MM.1S (cell line): ENCODE measurements at regions not wholly inside any gene's neighbourhood (a gene's known extent, or its start where the extent isn't known, plus 50 kb on each side); places are given as distances from the start of the nearest gene placed in this dataset.

Experiments
- DNase-seq: peaks from one replicate; pipeline ENCODE4 v3.0.0-alpha.2; 2015
- H2AFZ ChIP-seq: fragments of 300-600 bp; sonication (generic); 2 replicates; pipeline ENCODE4 v1.6.0; 2016; ENCODE audit warnings: antibody characterized with exemption, low read length
- H3F3A ChIP-seq: fragments of 300-600 bp; sonication (generic); 2 replicates; pipeline ENCODE4 v1.6.1; 2016; ENCODE audit warnings: mild to moderate bottlenecking, antibody characterized with exemption, low read length, moderate library complexity, mixed read lengths; ENCODE audit not compliant: insufficient read depth
- H3K27ac ChIP-seq: fragments of 300-600 bp; sonication (generic); 2 replicates; pipeline ENCODE4 v1.5.1; 2016; ENCODE audit warnings: mild to moderate bottlenecking, low read length
- H3K27me3 ChIP-seq: fragments of 300-600 bp; sonication (generic); replicated peaks from 2 replicates; pipeline ENCODE4 v1.6.0; 2016; ENCODE audit warnings: low read length; ENCODE audit not compliant: insufficient read depth
- H3K36me3 ChIP-seq: fragments of 300-600 bp; sonication (generic); replicated peaks from 2 replicates; pipeline ENCODE4 v1.6.1; 2016; ENCODE audit warnings: mild to moderate bottlenecking, low read length, mixed read lengths; ENCODE audit not compliant: insufficient read depth
- H3K4me1 ChIP-seq: fragments of 300-600 bp; sonication (generic); 2 replicates; pipeline ENCODE4 v1.6.1; 2016; ENCODE audit warnings: low read length, mixed read lengths
- H3K4me2 ChIP-seq: fragments of 300-600 bp; sonication (generic); 2 replicates; pipeline ENCODE4 v1.6.0; 2016; ENCODE audit warnings: low read depth, low read length
- H3K4me3 ChIP-seq: fragments of 300-600 bp; sonication (generic); 2 replicates; pipeline ENCODE4 v1.5.1; 2016; ENCODE audit warnings: low read length, mixed read lengths
- H3K79me2 ChIP-seq: fragments of 300-600 bp; sonication (generic); 2 replicates; pipeline ENCODE4 v1.6.1; 2016; ENCODE audit warnings: mixed run types, low read length, mixed read lengths
- H3K9ac ChIP-seq: fragments of 300-600 bp; sonication (generic); 2 replicates; pipeline ENCODE4 v1.6.1; 2016; ENCODE audit warnings: low read length, mixed read lengths
- H3K9me2 ChIP-seq: fragments of 300-600 bp; sonication (generic); replicated peaks from 2 replicates; pipeline ENCODE4 v1.6.1; 2016; ENCODE audit warnings: mild to moderate bottlenecking, low read length, mixed read lengths; ENCODE audit not compliant: insufficient read depth
- H3K9me3 ChIP-seq: fragments of 300-600 bp; sonication (generic); replicated peaks from 2 replicates; pipeline ENCODE4 v1.6.1; 2016; ENCODE audit warnings: mild to moderate bottlenecking, low read length, mixed read lengths; ENCODE audit not compliant: insufficient read depth
- H4K20me1 ChIP-seq: fragments of 300-600 bp; sonication (generic); 2 replicates; pipeline ENCODE4 v1.6.1; 2016; ENCODE audit warnings: mild to moderate bottlenecking, low read length, moderate library complexity, mixed read lengths; ENCODE audit not compliant: insufficient read depth
- CTCF ChIP-seq: fragments of 300-600 bp; sonication (generic); IDR thresholded peaks from 2 replicates; pipeline ENCODE4 v1.5.1; 2016; ENCODE audit warnings: antibody characterized with exemption, low read length, mixed read lengths
- EZH2 ChIP-seq: fragments of 300-600 bp; sonication (generic); optimal IDR thresholded peaks from 2 replicates; pipeline ENCODE3; 2017; ENCODE audit warnings: low read depth, mild to moderate bottlenecking, antibody characterized with exemption, low read length, mixed read lengths
- EZH2phosphoT487 ChIP-seq: fragments of 300-600 bp; sonication (generic); IDR thresholded peaks from 2 replicates; pipeline ENCODE4 v1.6.1; 2018; ENCODE audit warnings: antibody characterized with exemption, low read length

- DNase-seq, result no peak
- H2AFZ ChIP-seq, result no peak overlapping the region
- H3K9me2 ChIP-seq, result no peaks in the 10 kb centered on the region
- no peaks in the 10 kb centered on the region for H3K4me1 ChIP-seq
- H4K20me1 ChIP-seq, result no peaks in the 10 kb centered on the region
- H3K9ac ChIP-seq, result no peak overlapping the region
- no peak overlapping the region for H3K27ac ChIP-seq
- H3K79me2 ChIP-seq, result no peaks in the 10 kb centered on the region
- no peaks in the 10 kb centered on the region for H3K36me3 ChIP-seq
- H3K4me3 ChIP-seq, result no peak overlapping the region
- no peak for TF ChIP-seq CTCF
- TF ChIP-seq EZH2phosphoT487, result no peak
- no peak for TF ChIP-seq EZH2
- no peak overlapping the region for H3K4me2 ChIP-seq
- H3K27me3 ChIP-seq, result peaks cover 94% of the 10 kb centered on the region
- H3F3A ChIP-seq, result no peaks in the 10 kb centered on the region
- no peaks in the 10 kb centered on the region for H3K9me3 ChIP-seq
Measured at GRCh38 chr11:70712471-70712870, 314.1 kb downstream of the CTTN start.

- Histone ChIP-seq H3K4me2 (no peak overlapping the region), H3K4me1 (no peaks in the 10 kb centered on the region), H2AFZ (no peak overlapping the region), H3K9me3 (no peaks in the 10 kb centered on the region), H3K36me3 (no peaks in the 10 kb centered on the region), H3K27me3 (peaks cover 97% of the 10 kb centered on the region), H3K79me2 (no peaks in the 10 kb centered on the region), H3K9me2 (no peaks in the 10 kb centered on the region), H3K9ac (no peak overlapping the region), H3K27ac (no peak overlapping the region), H3K4me3 (no peak overlapping the region), H4K20me1 (no peaks in the 10 kb centered on the region), H3F3A (no peaks in the 10 kb centered on the region)
- no peak for DNase-seq
- TF ChIP-seq CTCF, result no peak
- no peak for TF ChIP-seq EZH2phosphoT487
- TF ChIP-seq EZH2, result no peak
Measured at GRCh38 chr11:70713086-70713835, 314.9 kb downstream of the CTTN start.

- no peaks in the 10 kb centered on the region for H3K79me2 ChIP-seq
- no peak overlapping the region for H3K4me3 ChIP-seq
- no peak overlapping the region for H3K27ac ChIP-seq
- no peak overlapping the region for H3K9ac ChIP-seq
- H2AFZ ChIP-seq, result no peak overlapping the region
- H3K36me3 ChIP-seq, result no peaks in the 10 kb centered on the region
- no peaks in the 10 kb centered on the region for H3F3A ChIP-seq
- H3K4me2 ChIP-seq, result no peak overlapping the region
- peaks cover 97% of the 10 kb centered on the region for H3K27me3 ChIP-seq
- H3K9me3 ChIP-seq, result no peaks in the 10 kb centered on the region
- no peak for DNase-seq
- no peak for TF ChIP-seq EZH2phosphoT487
- TF ChIP-seq CTCF, result no peak
- no peak for TF ChIP-seq EZH2
- no peaks in the 10 kb centered on the region for H3K4me1 ChIP-seq
- no peaks in the 10 kb centered on the region for H3K9me2 ChIP-seq
- H4K20me1 ChIP-seq, result no peaks in the 10 kb centered on the region
Measured at GRCh38 chr11:70713988-70714665, 315.8 kb downstream of the CTTN start.
